DMS53 treated with DMSO at 0.1 percent for 48 hours (cell line): ENCODE measurements at regions not wholly inside any gene's neighbourhood (a gene's known extent, or its start where the extent isn't known, plus 50 kb on each side); places are given as distances from the start of the nearest gene placed in this dataset.

Experiments
- DNase-seq: peaks from one replicate; lab custom pipeline; 2025; ENCODE audit not compliant: unreplicated experiment; lab: John Stamatoyannopoulos, UW

DNA sequence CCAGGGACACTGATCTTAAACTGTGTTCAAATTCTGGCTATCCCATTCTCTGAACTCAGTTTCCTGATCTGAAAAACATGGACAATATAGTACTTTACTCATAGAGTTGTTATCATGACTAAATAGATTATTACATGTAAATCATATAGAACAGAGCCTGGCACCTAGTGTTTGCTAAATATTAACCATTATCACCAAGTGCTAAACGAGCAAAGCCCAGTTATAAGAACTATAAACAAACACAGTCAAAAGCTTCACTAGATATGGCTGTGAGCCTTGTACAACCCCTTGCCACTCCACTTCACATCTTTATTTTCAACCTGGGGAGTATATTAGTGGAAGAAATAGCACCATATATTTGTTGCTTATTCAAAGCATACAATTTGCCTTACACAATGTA, 338.9 kb upstream of the CADM1 start:
- DNase-seq = no peak

- no peak for DNase-seq
Measured at GRCh38 chr11:115820026-115820425, 315.8 kb upstream of the CADM1 start.

DNA sequence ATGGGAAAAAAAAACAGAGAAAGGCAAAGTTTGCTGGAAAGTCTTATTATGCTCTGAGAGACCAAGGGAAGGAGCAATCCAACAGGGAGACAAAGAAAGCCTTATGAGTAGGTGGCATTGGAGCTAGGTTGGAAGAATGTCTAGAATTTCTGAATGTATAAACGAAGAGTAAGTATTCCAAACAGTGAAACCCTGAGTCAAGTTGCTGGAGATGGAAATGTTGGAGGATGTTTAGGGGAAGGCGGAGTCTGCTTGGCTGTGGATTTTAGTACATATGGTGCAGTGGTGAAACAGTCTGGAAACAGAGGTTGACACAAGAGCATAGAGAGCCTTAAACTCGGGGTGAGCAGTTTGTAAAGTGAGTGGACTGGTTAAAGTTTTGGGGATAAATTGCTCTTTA, 314.8 kb upstream of the CADM1 start:
- DNase-seq = no peak

DNA sequence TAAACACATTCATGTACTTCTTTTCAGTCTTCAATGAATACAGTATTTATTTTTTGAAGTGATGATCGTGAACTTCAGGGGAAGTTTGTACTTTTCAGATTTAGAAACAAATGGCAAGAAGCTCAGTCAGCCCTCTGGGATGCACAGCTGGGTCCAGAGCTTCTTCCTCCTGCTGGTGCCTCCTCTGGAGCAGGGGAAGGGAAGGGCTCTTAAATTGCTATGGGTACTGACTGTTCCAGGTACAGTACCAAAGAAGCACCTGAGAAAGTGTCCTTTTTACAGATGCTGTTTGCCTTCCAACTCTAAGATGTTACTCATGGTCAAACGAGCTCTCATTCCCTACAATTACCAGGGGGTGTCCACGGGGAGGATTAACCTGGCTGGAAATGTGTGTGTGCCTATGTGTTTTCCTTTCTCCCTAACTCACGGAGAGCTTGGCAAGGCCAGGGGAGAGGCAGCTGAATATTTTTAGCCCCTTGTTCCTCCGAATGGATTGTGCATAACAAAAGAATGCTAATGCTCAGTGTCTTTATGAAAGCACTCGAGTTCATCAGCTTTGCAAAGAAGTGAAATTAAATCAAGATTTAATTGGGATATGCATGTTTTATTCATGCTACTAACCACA, 313.7 kb upstream of the CADM1 start:
- DNase-seq = no peak

DNA sequence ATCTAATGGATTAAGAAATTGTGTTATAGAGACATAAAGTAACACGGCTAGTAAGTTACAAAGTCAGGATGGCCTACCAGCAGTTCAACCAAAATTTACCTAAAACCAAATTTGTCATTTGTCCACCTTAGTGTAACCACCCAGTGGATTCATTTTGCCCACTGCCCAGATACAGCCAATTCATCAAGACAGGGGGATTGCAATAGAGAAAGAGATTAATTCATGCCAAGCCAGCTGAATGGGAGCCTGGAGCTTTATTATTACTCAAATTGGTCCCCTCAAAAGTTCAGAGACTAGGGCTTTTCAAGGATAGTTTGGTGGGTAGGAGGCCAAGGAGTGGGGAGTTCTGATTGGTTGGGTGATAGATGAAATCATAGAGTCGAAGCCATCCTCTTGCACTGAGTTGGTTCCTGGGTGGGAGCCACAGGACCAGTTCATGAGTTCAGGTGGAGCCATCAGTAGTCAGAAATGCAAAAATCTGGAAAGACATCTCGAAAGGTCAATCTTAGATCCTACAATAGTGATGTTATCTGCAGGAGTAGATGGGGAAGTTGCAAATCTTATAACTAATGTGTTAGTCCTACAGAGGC, 304.2 kb upstream of the CADM1 start:
- no peak for DNase-seq

DNA sequence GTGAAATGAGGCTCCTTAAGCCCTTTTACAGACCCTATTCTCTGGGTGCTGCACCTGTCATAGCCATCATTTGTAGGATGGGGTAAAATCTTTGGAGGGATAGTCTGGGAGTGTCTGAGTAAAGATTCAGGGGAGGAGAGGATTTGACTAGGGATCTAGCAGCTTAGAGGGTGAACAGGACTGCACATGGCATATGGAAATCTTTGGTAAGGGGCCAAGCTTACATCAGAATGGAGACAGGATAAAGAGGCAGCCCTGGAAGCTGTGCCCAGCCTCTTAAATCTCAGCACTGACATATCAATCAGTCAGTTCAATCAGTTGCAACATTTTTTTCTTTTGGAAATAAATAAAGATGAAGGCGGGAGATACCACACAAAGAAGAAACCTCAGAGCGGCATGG, 301.8 kb upstream of the CADM1 start:
- no peak for DNase-seq

DNA sequence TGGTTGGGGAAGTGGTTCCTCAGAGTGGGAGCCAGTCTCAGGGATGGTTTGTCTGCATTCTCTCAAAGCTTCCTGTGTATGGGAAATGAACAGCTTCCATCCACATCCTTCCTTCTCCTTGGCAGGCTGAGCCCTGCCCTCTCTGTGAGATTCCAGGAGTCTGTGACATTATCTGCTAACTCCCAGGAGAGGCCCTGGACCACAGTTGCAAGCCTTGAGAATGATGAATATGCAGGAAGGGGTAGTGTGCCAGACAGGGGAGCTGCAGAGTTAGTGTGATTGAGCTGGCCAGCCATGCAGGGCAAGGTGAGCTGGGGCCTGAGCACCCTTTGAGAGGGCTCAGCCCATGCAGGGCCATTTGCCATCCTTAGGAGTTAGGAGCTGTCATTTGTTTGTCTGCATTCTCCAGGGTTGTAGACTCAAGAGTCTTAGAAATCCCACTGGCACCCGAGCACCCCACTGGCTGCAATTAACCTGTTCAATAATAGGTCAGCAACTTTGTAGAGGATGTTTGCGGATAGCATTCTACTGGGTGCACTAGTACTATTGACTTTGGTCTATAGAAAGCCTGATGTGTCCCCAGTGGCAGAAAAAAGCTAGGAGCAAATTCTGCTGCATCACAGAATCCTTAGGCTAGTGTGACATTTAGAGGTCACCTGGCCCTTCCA, 299.0 kb upstream of the CADM1 start:
- no peak for DNase-seq

GRCh38 chr11:115802641-115803040, 298.4 kb upstream of the CADM1 start:
- no peak for DNase-seq

- DNase-seq = no peak
Measured at GRCh38 chr11:115792903-115793302, 288.7 kb upstream of the CADM1 start.

- DNase-seq = no peak
Measured at GRCh38 chr11:115787302-115787701, 283.1 kb upstream of the CADM1 start.

GRCh38 chr11:115784796-115785521, 280.7 kb upstream of the CADM1 start:
- no peak for DNase-seq

GRCh38 chr11:115780646-115781362, 276.6 kb upstream of the CADM1 start:
- no peak for DNase-seq

DNA sequence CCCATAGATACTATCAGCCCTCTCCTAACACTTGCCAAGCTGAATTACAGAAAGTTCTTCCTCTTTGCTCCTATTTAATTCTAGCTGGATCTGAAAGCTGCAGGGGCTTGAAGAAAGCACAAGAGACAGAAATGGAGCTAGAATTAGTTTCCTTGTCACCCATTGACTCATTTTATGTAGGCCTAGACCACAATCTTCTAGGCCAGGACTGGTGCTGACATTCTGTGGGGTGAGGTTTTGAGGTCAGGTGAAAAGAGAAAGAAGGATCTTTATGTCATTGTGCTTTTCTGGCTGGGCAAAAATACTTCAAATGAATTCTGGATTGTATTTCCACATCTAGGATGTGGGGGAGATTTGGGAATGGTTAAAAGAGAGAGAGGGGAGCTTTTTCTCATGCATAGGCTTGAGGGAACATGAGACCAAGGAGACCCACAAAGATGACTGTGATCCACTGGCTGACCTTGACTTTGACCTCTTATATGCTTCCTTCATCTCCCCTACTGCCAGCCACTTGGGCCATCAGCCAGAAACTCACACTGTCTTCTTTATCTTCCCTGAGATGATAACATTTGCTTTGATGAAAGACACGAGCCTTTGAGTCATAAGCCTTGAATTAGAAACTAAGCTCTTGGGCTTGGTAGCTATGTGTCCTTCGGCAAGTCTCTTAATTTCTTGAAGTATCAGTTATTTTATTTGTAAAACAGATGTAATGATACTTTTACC, 274.9 kb upstream of the CADM1 start:
- no peak for DNase-seq

DNA sequence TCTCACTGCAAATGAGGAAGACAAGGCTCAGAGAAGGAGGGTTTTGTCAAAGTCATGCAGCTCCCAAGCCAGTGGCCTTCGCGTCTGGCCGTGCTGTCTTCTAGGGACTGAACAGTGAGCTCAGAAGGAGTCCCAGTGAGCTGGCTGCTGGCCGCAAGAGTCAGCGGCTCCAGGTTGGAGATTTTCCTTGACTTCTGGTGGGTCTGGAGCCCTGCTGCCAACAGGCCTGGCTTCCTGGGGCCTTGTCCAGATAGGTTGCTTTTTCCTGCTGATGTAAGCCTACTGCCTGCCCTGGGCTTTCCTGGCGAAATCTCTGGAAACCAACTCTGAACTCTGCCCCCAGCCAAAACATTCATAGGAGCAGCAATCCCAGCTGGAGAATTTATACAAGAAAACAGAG, 272.7 kb upstream of the CADM1 start:
- DNase-seq = no peak

DNA sequence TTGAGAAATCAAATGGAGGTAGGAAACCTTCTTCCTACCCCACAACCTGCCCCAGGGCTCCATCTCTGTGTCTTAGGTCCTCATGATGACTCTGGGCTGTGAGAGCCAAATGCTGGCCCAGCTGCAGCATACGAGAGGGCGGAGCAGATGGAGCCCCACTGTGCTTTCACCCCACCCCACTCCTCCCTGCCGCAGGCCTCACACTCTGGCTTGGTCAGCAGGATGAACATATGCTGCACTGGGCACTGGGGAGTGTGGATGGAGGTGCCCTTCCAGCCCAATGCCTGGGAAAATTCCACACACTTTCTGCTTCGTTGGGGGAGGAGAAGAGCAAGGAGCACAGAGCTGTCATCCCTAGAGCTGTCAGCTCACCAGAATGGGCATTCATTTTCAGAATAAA, 271.6 kb upstream of the CADM1 start:
- DNase-seq = no peak

DNA sequence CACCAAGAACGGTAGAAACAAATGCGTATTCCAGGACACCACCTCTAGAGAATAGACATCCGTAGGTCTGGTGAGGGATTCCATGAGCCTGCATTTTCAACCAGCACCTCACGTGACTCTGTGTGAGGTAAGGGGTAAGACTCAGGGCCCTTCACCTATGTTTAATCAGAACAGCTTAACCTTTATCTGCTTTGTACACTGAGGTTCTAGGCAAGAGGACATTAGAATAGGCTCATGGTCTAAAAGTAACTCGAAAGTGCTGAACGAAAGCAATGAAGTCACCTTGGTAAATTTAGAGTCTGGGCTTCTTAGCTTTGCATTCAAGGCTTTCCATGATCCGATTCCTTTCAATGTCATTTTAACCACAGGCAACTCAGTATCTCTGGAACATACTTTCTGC, 270.5 kb upstream of the CADM1 start:
- no peak for DNase-seq

DNA sequence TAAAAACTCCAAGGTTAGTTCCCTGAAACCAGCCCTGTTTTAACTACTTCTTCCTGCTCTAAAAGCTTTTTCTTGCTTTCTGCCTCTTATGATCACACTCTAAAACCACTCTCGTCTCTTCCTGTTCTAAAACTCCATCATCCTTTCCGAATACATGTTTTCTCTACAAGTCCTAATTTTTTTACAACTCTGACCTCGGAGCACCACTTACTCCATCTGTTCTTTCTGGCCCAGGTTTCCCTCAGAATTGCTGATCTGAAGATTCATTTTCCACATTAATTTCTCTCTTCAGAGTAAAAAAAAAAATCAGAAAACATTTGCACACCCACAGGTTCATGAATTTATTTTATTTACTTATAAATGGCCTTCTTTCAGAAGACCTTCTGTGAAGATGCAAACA, 265.7 kb upstream of the CADM1 start:
- no peak for DNase-seq

DNA sequence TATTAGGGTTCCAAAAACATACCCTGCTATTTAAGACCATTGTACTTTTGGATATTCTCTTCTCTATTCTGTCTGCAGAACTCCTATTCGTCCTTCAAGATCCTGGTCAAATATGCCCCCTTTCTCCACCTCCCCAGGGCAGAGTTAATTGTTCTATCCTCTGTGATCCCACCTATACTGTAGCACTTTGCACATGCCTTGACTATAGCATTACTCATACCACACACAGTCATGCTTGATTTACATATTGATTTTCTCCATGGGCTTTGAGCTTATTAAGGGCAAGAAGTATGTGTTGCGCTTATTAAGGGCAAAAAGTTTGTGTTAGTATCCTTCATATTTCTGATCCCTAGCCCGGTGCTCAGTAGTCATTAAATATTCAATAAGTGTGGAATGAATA, 263.7 kb upstream of the CADM1 start:
- DNase-seq = no peak

DNA sequence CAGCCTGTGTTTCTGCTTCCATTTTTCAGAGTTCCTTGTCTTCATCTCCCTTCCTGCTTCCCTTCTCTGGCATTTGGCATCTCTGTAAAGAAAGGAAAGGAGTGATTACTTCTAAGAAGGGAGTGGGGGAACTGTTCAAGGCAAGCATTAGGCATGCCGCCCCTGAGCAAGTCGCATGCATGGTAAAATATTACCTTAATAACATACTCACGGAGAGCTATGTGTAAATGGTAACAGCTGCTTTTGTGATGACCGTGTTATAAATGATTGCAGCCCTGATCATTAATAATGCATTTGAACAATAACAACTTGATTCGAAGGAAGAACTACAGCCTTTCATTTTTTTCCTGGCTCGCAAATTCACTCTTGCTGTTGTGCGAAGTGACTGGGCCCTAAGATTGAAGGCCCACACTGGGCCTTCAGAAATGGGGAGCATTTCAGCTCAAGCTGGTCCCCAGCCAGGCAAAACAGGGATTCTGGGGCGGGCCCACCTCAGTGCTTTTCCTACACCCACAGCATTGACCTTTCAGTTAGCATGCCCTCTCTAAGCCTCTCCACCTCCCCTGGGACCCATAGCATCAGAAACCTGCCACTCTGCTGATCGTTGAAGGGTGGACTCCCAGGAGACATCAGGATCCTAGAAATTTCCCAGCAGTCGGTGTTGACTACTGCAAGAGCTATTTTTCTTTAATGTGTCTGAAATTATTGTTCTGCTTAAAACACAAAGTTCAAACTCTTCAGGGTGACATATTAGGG, 263.0 kb upstream of the CADM1 start:
- DNase-seq = no peak

- DNase-seq = no peak
Measured at GRCh38 chr11:115766561-115766960, 262.3 kb upstream of the CADM1 start.
